Karpas-422 (cell line): ENCODE measurements at regions not wholly inside any gene's neighbourhood (a gene's known extent, or its start where the extent isn't known, plus 50 kb on each side); places are given as distances from the start of the nearest gene placed in this dataset.

Experiments used
- DNase-seq: peaks from one replicate; pipeline ENCODE4 v3.0.0-alpha.2; 2015
- H2AFZ ChIP-seq: fragments of 200-600 bp; sonication (generic); 2 replicates; pipeline ENCODE4 v1.6.1; 2014; ENCODE audit warnings: antibody characterized with exemption, low read length, mixed read lengths
- H3K27ac ChIP-seq: fragments of 200-600 bp; sonication (generic); 2 replicates; pipeline ENCODE4 v1.5.1; 2014; ENCODE audit warnings: mild to moderate bottlenecking, low read length, moderate library complexity
- H3K27me3 ChIP-seq: fragments of 200-600 bp; sonication (generic); 2 replicates; pipeline ENCODE4 v1.6.1; 2014; ENCODE audit warnings: low read length, mixed read lengths
- H3K36me3 ChIP-seq: fragments of 200-600 bp; sonication (generic); 2 replicates; pipeline ENCODE4 v1.6.1; 2014; ENCODE audit warnings: low read length, mixed read lengths; ENCODE audit not compliant: insufficient read depth
- H3K4me1 ChIP-seq: fragments of 200-600 bp; sonication (generic); 2 replicates; pipeline ENCODE4 v1.6.1; 2014; ENCODE audit warnings: mild to moderate bottlenecking, low read length, mixed read lengths
- H3K4me2 ChIP-seq: fragments of 200-600 bp; sonication (generic); 2 replicates; pipeline ENCODE4 v1.6.1; 2014; ENCODE audit warnings: low read length, low read depth, mild to moderate bottlenecking; ENCODE audit not compliant: poor library complexity, severe bottlenecking
- H3K4me3 ChIP-seq: fragments of 200-600 bp; sonication (generic); 2 replicates; pipeline ENCODE4 v1.5.1; 2014; ENCODE audit warnings: mild to moderate bottlenecking, antibody characterized with exemption, low read length, mixed read lengths
- H3K79me2 ChIP-seq: fragments of 200-600 bp; sonication (generic); 2 replicates; pipeline ENCODE4 v1.6.1; 2014; ENCODE audit warnings: mild to moderate bottlenecking, low read length, mixed read lengths
- H3K9ac ChIP-seq: fragments of 200-600 bp; sonication (generic); 2 replicates; pipeline ENCODE4 v1.6.0; 2014; ENCODE audit warnings: low read length
- H3K9me2 ChIP-seq: fragments of 200-600 bp; sonication (generic), shearing (Covaris generic); replicated peaks from 2 replicates; pipeline ENCODE4 v1.6.0; 2014; ENCODE audit warnings: mild to moderate bottlenecking, low read length, moderate library complexity; ENCODE audit not compliant: insufficient read depth
- H3K9me3 ChIP-seq: fragments of 300-700, 200-600 bp; sonication (generic); 2 replicates; pipeline ENCODE4 v1.6.1; 2014; ENCODE audit warnings: low read length, mixed read lengths
- H4K20me1 ChIP-seq: fragments of 200-600 bp; sonication (generic); 2 replicates; pipeline ENCODE4 v1.6.1; 2014; ENCODE audit warnings: mild to moderate bottlenecking, antibody characterized with exemption, low read length, low read depth; ENCODE audit not compliant: insufficient read depth

GRCh38 chr3:127339016-127339415 lies 51.2 kb upstream of the PRR20G start:
- Histone ChIP-seq H3K9me3 (no peaks in the 10 kb centered on the region), H3K9me2 (no peaks in the 10 kb centered on the region), H3K27me3 (no peaks in the 10 kb centered on the region), H3K4me1 (no peaks in the 10 kb centered on the region), H3K79me2 (no peaks in the 10 kb centered on the region), H4K20me1 (no peaks in the 10 kb centered on the region), H3K27ac (no peak overlapping the region), H3K4me3 (no peak overlapping the region), H3K4me2 (no peak overlapping the region), H3K9ac (no peak overlapping the region), H3K36me3 (no peaks in the 10 kb centered on the region), H2AFZ (no peak overlapping the region)
- no peak for DNase-seq

- no peak for DNase-seq
- Histone ChIP-seq H3K4me1 (no peaks in the 10 kb centered on the region), H3K4me3 (no peak overlapping the region), H3K79me2 (no peaks in the 10 kb centered on the region), H3K27me3 (no peaks in the 10 kb centered on the region), H2AFZ (no peak overlapping the region), H3K4me2 (no peak overlapping the region), H3K36me3 (no peaks in the 10 kb centered on the region), H3K27ac (no peak overlapping the region), H3K9ac (no peak overlapping the region), H4K20me1 (no peaks in the 10 kb centered on the region), H3K9me3 (no peaks in the 10 kb centered on the region), H3K9me2 (no peaks in the 10 kb centered on the region)
These were observed 50.2 kb upstream of the PRR20G start for GRCh38 chr3:127337911-127338531.
